K562 (cell line): ENCODE measurements at regions not wholly inside any gene's neighbourhood (a gene's known extent, or its start where the extent isn't known, plus 50 kb on each side); places are given as distances from the start of the nearest gene placed in this dataset.

Experiments used
- HCFC1 ChIP-seq: IDR thresholded peaks from 2 replicates; pipeline ENCODE4 v1.6.1; 2012; ENCODE audit warnings: low read depth, low read length, improper control_type of control experiment
- MAFG ChIP-seq: fragments of 450-650 bp; conservative IDR thresholded peaks from 2 replicates; pipeline ENCODE4 v1.6.1; 2016; ENCODE audit warnings: missing genetic modification characterization, missing compliant biosample characterization
- PHF8 ChIP-seq: fragments of 200-600 bp; sonication (generic); IDR thresholded peaks from 2 replicates; pipeline ENCODE4 v1.6.1; 2012; ENCODE audit warnings: mixed run types, mild to moderate bottlenecking, inconsistent platforms, low read length, moderate library complexity, borderline replicate concordance
- ZNF133 ChIP-seq: fragments of 250-450 bp; sonication (Bioruptor Pico); IDR thresholded peaks from 2 replicates; pipeline ENCODE4 v1.4.0; 2020; ENCODE audit warnings: mild to moderate bottlenecking
- ZNF318 ChIP-seq, 2 experiments: fragments of 450-650 bp; IDR thresholded peaks; 2 replicates each; pipeline ENCODE4 v1.6.1; 2016; ENCODE audit warnings: mild to moderate bottlenecking in 2 of 2, borderline replicate concordance in 1 of 2, low read depth in 1 of 2, moderate library complexity in 1 of 2
- ZNF778 ChIP-seq: fragments of 450-650 bp; formaldehyde crosslinking; IDR thresholded peaks from 2 replicates; pipeline ENCODE4 v1.4.0; 2020; ENCODE audit warnings: mild to moderate bottlenecking, moderate library complexity

GRCh38 chr12:72869024-72869423 lies 596.9 kb downstream of the TRHDE start (continued):
- no peak for TF ChIP-seq ZNF318 (IDR thresholded peaks at IDR 0.05; ENCODE audit: borderline replicate concordance in 1 of 2, low read depth in 1 of 2)
- no peak for TF ChIP-seq ZNF778 (CRISPR knock-in tag)
- no peak for TF ChIP-seq HCFC1
- TF ChIP-seq PHF8 = no peak
- no peak for TF ChIP-seq MAFG
- TF ChIP-seq ZNF133 (CRISPR knock-in tag) = no peak
